ENCODE measurements at regions not wholly inside any gene's neighbourhood (a gene's known extent, or its start where the extent isn't known, plus 50 kb on each side); places are given as distances from the start of the nearest gene placed in this dataset.

DNA sequence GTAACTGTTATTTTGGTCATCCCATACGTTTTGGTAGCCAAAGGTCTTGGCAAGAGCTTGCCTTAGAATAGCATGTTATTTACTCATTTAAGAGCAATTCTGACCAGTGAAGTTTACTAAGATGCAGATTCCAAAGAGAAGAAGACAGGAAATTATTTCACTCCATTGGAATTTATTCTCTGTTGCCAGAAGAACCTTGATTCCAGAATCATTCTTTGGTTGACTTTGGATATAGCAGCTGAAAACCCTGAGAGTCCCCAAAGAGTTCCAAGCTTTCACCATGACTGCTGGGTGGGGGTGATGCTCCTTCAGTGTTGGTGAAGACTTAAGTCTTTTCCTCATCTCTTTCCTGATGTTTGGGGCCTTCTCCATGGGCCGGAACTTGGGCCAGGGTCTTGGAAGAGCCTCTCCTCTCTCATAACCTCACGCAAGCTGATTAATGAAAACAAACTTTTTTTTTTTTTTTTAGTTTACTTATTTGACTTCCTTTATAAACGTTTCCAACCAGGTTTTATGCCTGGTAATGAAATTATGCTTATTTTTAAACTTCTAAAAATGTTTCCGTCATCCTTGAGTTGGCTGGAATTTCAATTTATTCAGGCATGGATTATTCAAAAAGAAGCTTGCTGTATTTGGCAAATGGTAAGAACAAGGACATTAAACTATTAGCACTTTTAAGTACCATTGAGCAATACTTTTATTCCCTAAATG lies 192.0 kb downstream of the MTX2 start:
- DNase-seq (ENCODE audit: low read depth, low spot score) = no peak
- in situ Hi-C loops (cut with HindIII; ENCODE audit: low pct_unique_long_range_greater_than_20kb, low sequenced_read_pairs) = no loop called here

DNA sequence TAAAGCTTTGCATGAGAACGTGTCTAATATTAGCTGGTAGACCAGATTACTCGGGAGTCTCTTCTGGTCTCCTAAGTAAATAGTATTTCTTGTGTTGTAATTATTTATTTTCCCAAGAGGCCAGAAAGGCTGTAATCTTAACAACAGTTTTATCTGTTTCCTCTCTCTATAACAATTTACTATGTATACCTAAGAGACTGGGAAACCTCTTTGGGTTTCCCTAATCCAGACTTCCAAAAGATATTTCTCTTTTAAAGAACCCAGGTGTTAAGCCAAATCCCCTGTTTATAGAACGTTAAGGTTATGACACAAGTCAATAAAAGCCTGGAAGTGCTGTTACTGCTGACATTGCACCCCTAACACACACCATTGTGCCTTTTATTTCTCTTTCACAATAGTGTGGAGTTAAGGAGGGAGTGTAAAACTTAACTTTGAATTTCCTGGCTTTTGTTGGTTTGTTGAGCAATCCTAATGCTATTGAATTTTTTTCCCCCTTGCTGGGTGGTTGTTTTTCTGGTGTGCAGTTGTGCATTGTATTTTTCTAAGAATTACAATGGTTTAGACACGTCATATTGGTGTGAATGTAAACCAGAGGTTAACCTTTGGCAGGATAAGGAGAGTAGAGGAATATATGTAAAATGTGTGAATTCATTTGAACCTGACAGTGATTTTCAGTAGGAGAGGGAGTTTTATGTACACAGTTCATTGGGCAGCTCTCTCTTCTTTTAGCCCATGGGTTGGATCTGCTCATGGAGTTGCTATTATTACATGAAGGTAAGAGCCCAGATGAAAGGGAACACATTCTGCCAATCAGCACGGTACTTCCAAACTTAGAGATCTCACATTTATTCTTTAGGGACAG lies 192.8 kb downstream of the MTX2 start:
- DNase-seq (ENCODE audit: low read depth, low spot score) = no peak
- in situ Hi-C loops (cut with HindIII; ENCODE audit: low pct_unique_long_range_greater_than_20kb, low sequenced_read_pairs) = no loop called here

DNA sequence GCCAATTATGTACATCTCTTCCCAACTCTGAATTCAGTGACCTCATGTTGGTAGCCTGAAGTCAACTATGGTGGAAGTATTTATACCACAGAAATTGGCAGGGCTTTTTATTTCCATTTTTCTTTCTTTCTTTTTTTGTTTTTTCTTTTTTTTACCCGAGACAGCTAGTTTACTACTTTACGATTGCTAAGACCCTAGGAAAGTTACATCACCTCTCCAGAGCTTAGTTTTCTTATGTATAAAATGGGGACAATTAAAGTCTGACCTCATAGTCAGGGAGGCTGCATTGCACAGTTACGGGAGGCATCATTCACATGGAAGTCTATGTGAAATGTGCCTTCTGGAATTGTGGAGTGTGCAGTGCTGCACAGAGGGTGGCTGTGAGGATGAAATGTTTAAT lies 194.3 kb downstream of the MTX2 start:
- in situ Hi-C loops (cut with HindIII; ENCODE audit: low pct_unique_long_range_greater_than_20kb, low sequenced_read_pairs) = no loop called here
- DNase-seq (ENCODE audit: low read depth, low spot score) = no peak

DNA sequence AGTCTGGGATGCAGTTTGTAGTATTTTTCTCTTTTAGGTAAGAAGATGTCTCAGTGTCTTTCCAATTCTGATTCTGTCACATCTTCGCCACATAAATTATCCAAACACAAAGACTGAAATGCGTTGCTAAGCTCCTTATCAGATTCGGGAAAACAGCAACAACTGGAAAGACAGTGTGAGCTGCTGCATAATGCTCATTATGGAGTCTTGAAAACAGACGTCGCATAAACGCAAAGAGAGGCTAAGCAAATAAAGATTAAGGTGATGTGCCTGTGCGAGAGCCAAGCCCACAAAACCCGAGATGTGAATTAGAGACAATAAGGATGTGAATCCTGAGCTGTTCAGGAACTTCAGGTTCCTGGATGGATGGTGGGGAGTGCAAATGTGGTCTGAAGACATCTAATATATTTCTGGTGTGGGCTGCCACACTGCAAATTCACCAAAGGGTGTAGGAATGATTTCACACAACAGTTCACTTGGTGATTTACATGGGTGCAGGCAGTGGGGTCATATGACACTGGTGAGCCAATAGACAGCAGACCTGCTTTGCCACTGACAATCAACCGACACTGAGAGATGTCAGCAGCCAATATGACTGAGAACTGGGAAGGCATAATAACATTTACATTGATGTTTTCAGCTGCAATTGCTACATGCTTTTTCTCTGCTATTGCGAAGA lies 195.8 kb downstream of the MTX2 start:
- DNase-seq (ENCODE audit: low read depth, low spot score) = no peak
- in situ Hi-C loops (cut with HindIII; ENCODE audit: low pct_unique_long_range_greater_than_20kb, low sequenced_read_pairs) = no loop called here

DNA sequence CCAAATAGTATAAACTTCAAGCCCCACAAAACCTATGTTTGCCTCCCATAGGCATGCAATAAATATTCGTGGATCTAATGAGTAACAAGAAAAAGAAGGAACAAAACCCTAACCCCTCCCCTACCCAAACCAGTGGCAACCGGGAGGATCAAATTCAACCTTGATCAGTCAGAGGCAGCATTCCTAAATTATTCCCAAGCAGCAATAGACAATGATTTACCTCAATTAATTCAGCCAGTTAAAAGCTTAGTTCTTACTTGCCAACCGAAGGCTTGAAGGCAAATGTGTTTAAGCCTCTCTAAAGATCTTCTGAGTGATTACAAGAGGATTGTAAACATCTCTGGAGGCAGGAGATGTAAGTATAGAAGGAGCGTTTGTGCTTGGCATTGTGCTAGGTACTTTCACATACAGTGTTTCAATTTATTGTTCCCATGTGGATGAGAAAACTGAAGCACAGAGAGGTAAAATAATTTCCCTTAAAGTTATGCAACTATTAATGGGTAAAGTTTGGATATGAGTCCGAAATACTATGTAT lies 197.7 kb downstream of the MTX2 start:
- in situ Hi-C loops (cut with HindIII; ENCODE audit: low pct_unique_long_range_greater_than_20kb, low sequenced_read_pairs) = no loop called here
- DNase-seq (ENCODE audit: low read depth, low spot score) = no peak

DNA sequence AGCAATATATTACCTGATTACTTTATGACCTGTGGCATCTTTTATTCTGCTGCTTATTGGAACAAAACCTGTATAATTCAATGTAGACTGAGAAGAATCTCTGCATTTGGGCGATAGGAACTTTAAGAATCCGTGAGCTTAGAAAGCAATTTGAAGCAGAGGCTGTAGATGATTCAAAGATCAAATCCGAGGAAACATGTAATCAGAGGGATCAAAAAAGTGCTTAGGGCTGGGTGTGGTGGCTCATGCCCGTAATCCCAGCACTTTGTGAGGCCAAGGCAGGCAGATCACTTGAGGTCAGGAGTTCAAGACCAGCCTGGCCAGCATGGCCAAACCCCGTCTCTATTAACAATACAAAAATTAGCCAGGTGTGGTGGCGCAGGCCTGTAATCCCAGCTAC lies 198.4 kb downstream of the MTX2 start:
- DNase-seq (ENCODE audit: low read depth, low spot score) = no peak
- in situ Hi-C loops (cut with HindIII; ENCODE audit: low pct_unique_long_range_greater_than_20kb, low sequenced_read_pairs) = no loop called here

DNA sequence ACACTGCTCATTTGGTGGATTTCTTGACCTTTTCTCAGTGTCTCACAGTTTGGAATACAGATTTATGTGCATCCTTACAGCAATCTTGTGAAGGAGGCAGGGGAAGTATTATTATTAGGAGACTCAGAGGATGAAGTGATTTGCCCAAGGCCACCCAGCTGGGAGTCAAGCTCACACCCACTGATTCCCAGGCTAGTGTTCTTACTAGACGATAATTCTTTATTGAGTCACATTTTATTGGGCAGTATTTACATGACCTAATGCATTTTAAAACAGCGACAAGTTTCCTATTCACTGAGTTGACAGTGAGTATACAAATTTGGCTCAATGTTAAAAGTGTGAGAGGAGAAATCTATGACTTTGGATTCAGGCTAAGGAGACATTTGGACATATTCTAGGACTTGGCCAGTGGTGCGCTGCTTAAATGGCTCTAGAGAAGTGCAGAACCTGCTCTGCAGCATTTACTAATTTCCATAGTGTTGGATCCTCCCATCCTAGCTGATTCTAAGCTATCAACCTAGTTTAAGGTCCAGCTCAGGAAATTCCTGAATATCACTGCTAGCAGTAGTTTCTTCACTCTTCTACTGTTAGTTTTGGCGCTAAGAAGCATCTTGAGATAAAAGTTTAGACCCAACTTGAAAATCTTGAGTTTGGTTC lies 199.3 kb downstream of the MTX2 start:
- in situ Hi-C loops (cut with HindIII; ENCODE audit: low pct_unique_long_range_greater_than_20kb, low sequenced_read_pairs) = no loop called here
- DNase-seq (ENCODE audit: low read depth, low spot score) = no peak

DNA sequence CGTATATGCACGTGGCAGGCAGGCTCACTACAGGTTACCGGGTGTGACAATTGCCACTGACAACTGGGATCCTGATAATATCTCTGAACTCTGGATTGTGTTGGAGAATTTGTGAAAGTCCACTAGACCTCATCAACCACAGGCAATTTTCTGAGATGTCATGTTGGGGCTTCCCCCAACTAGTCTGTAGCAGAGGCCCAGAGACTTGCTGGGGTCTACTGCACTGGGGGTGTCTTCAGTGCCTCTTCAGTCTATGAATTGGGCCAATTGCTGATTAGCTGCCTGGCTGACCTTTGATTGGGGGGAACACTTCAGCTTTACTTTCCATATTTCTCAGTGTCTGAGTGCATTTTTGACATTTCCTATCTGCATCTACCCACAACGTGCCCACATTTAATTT lies 201.5 kb downstream of the MTX2 start:
- in situ Hi-C loops (cut with HindIII; ENCODE audit: low pct_unique_long_range_greater_than_20kb, low sequenced_read_pairs) = no loop called here
- no peak for DNase-seq (ENCODE audit: low read depth, low spot score)

DNA sequence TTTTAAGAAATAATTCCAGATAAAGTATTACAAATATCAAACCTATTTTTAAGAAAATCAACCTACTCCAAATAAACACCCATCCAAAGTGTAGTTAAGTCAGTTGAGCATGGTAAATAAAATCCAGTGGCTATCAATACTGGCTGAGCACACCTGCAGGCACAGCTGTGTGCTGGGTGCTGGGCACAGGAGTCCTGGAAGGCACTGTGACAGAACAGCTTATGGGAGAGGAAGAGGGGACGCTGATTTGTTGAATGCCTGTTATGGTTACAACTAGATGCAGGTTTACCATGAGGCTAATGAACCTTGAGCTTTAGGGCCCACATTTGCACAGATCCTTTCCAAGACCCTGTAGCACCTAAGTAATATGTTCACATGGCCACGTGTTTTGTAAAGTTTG lies 202.7 kb downstream of the MTX2 start:
- DNase-seq (ENCODE audit: low read depth, low spot score) = no peak

DNA sequence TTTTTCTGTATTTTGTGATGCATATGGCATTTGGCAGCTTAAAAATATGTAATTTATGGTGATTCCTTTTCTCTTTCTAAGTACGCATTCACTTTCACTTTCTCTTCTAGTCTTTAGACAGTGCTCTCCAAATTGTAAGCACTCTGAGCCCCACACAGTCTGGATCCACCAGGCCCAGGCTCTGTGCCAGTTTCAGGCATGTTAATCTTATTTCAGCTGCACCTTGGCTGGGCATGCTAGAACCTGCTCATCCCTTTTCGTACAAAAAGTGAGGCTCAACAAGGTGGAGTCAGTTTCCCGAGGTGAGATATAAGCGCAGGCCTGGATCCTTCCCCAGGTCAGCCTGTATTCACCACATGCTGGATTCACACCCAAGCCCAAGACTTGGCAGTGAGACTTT lies 203.9 kb downstream of the MTX2 start:
- DNase-seq (ENCODE audit: low read depth, low spot score) = peak; percentile 42
- in situ Hi-C loops (cut with HindIII; ENCODE audit: low pct_unique_long_range_greater_than_20kb, low sequenced_read_pairs) = no loop called here

More for the DNA sequence above, 202.7 kb downstream of the MTX2 start:
- in situ Hi-C loops (cut with HindIII; ENCODE audit: low pct_unique_long_range_greater_than_20kb, low sequenced_read_pairs) = no loop called here

DNA sequence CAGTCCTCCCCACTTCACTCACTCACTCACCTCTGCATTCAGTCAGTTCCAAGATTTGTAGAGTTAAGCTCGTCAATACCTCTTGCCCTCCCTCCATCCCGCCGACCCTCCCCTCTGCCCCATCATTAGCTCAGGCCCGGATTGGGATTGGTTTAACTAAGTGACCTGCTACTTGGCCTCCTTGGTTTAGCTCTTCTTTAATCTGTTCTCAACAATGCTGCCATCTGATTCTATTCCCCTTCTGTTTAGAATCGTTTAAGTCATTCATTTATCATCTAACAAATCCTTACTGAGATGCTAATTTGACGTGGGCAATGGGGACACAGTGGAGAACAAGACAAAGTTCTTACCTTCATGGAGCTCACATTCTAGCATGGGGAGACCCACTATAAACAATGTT lies 204.6 kb downstream of the MTX2 start:
- in situ Hi-C loops (cut with HindIII; ENCODE audit: low pct_unique_long_range_greater_than_20kb, low sequenced_read_pairs) = no loop called here
- no peak for DNase-seq (ENCODE audit: low read depth, low spot score)

DNA sequence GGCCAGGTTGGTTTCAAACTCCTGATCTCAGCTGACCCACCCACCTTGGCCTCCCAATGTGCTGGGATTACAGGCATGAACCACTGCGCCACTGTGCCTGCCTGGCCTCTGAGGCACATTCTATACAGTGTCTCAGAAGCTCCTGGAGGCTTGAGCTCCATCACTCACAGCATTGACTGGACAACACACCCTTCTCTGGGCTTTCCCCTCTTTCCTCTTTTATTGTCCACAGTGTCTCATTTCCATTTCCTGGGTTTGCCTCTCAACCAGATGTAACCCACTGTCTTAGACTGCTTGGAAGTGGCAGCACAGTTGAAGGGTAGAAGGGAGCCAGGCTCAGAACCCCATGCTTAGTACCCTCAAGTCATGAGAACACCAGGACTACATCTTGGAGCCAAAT lies 208.1 kb downstream of the MTX2 start:
- in situ Hi-C loops (cut with HindIII; ENCODE audit: low pct_unique_long_range_greater_than_20kb, low sequenced_read_pairs) = no loop called here
- no peak for DNase-seq (ENCODE audit: low read depth, low spot score)

DNA sequence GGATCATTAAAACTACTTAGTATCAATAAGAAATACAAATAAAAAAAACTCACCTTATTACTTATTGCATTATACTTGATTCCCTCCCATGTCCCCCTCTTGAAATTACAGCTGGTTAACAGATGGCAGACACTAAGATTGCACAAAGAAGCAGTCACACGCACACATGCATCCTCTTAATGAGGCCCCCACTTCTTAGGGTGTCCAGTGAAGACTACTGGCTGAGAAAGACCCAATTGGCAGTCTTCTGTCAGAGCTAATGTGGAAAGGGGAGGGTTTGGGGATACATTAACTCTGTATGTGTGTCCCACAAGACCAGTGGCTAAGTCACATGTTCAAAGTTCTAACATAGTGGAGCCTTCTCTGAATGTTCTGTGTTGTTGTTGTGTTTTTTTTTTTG lies 210.7 kb downstream of the MTX2 start:
- no peak for DNase-seq (ENCODE audit: low read depth, low spot score)
- in situ Hi-C loops (cut with HindIII; ENCODE audit: low pct_unique_long_range_greater_than_20kb, low sequenced_read_pairs) = no loop called here

DNA sequence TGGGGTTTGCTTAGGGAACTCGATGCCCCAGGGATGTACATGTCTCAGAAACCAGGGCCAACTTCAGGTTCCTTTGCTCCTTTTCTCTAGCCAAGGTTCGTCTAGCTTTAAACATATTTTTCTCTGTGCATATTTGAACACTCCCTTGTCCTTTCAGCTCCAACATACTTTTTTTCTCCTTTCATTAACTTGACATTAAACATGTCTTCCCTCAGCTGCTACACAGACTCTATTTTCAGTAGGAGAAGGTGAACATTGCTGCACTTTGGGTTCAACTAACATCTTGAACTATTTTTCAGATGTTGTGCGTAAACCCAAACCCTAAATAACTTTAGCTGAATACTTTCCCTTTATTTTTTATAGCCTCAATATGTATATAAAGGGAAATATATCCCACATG lies 212.9 kb downstream of the MTX2 start:
- DNase-seq (ENCODE audit: low read depth, low spot score) = no peak
- in situ Hi-C loops (cut with HindIII; ENCODE audit: low pct_unique_long_range_greater_than_20kb, low sequenced_read_pairs) = no loop called here

DNA sequence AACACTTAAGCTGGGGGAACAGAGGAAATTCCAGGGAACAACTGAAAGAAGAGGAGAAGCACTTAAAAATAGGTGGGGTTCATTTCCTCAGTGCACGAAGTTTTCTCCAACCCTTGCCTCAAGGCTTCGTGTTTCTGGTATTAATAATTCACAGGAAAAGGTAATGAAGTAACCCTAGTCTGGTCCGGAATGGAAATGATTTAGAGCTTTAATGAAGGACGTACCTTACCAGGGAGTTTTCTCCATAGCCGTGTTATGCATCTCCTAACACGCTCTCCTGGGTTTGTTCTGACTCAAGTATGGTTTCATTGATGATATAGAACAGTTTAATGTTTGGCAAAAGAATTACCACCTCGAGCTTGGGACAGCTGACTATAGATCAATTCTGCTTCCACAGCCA lies 214.2 kb downstream of the MTX2 start:
- no peak for DNase-seq (ENCODE audit: low read depth, low spot score)
- in situ Hi-C loops (cut with HindIII; ENCODE audit: low pct_unique_long_range_greater_than_20kb, low sequenced_read_pairs) = no loop called here

DNA sequence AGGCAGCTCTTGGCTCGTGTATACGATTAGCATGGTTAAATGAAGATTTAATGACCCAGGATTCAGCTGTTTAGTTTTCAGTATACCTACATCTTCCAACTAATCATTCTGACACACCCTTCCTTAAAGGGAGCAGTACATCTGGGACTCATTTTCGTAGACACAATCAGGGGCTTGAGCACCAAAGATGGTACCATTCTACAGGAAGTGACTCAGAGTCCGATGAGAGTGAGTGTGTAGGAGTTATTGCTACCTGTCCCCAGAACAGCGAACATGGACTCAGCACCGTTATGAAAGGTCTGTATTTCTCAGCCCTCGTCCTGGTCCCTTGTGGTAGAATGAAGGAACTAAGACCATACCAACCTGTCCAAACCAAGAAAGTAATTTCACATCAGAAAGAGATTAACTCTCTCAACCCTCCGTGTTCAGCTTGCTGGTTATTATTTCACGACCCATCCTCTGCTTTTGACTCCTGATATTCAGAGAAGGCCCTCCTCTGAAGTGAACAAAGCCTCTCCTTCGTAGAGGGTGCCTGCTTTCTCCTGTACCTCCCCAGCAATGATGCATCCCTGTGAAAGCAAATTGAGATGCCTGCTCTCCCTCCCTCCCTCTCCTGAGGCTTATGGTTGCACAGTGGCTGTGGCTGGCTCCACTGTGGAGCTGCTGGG lies 214.8 kb downstream of the MTX2 start:
- in situ Hi-C loops (cut with HindIII; ENCODE audit: low pct_unique_long_range_greater_than_20kb, low sequenced_read_pairs) = no loop called here

DNA sequence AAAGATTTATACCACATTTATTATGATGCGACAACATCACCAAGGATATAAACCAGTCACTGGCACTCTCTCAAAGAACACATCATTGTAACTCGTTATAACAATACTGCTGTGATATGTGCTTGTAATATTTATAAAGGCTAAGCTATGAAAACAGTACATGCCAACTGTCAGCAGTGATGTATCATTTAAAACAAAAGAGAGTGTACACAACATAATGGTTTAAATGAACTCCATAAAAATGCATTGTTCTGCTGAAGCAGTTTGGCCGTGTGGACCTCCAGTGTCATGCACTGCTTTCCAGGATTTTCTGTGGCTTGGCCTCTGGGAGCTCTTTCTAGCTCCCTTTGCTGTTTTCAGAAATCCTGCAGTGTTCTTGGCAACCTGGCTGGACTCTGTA lies 215.6 kb downstream of the MTX2 start:
- in situ Hi-C loops (cut with HindIII; ENCODE audit: low pct_unique_long_range_greater_than_20kb, low sequenced_read_pairs) = no loop called here
- no peak for DNase-seq (ENCODE audit: low read depth, low spot score)

More for the DNA sequence above, 214.8 kb downstream of the MTX2 start:
- DNase-seq (ENCODE audit: low read depth, low spot score) = no peak
